Breast epithelium (tissue), 3 donors: ENCODE measurements at regions not wholly inside any gene's neighbourhood (a gene's known extent, or its start where the extent isn't known, plus 50 kb on each side); places are given as distances from the start of the nearest gene placed in this dataset.

Experiments used
- CTCF ChIP-seq, 3 donors: fragments of 450-650 bp; IDR thresholded peaks; one replicate each; pipeline ENCODE4 v1.5.1; 2016 to 2017; ENCODE audit warnings: antibody characterized with exemption in 3 of 3, mild to moderate bottlenecking in 3 of 3, moderate library complexity in 3 of 3
- POLR2A ChIP-seq: fragments of 450-650 bp; IDR thresholded peaks from one replicate; pipeline ENCODE4 v1.6.1; 2016; ENCODE audit warnings: antibody characterized with exemption, mild to moderate bottlenecking, moderate library complexity
- POLR2AphosphoS5 ChIP-seq, 3 donors: sonication (generic); formaldehyde crosslinking; IDR thresholded peaks; one replicate each; pipeline ENCODE4 v1.6.1; 2017; ENCODE audit warnings: antibody characterized with exemption in 3 of 3

- TF ChIP-seq CTCF (IDR thresholded peaks at IDR 0.05) (no peak), POLR2AphosphoS5 (IDR thresholded peaks at IDR 0.05) (no peak), POLR2A (no peak)
Observed at GRCh38 chr1:8134546-8135235, 108.6 kb upstream of the ERRFI1 start.
